ENCODE measurements at regions not wholly inside any gene's neighbourhood (a gene's known extent, or its start where the extent isn't known, plus 50 kb on each side); places are given as distances from the start of the nearest gene placed in this dataset.

- no peaks in the 10 kb centered on the region for H3K27me3 ChIP-seq
- no peak for TF ChIP-seq CTCF (IDR thresholded peaks at IDR 0.05)
- TF ChIP-seq POLR2A (IDR thresholded peaks at IDR 0.05), result no peak
- intact Hi-C loops (cut with DNase I; ENCODE audit: low total_unique reads), result loop anchor here (10.0 kb wide), 1 partner anchor 282 kb away; no protein-coding TSS in a partner anchor
- H3K4me3 ChIP-seq, result no peak overlapping the region
- no peaks in the 10 kb centered on the region for H3K9me3 ChIP-seq
- H3K36me3 ChIP-seq (ENCODE audit: low read depth, missing control alignments), result no peaks in the 10 kb centered on the region
- no peaks in the 10 kb centered on the region for H3K4me1 ChIP-seq
- no peak for DNase-seq
- H3K27ac ChIP-seq, result no peak overlapping the region
These were observed 771.4 kb downstream of the DIAPH3 start for GRCh38 chr13:59392328-59392727.

DNA sequence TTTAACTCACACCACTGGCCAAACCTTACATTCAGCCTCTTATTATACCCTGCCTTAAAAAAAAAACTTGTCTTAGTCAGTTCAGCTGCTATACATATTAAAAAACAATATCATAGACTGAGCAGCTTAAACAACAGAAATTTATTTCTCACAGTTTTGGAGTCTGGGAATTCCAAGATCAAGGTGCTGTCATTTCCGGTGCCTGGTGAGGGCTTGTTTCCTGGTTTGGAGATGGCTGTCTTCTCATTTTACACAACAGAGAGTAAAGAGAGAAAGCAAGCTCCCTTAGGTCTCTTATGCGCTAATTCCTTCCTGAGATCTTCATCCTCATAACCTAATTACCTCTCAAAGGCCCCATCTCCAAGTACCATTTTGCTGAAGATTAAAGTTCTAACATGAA, 769.2 kb downstream of the DIAPH3 start:
- no peaks in the 10 kb centered on the region for H3K36me3 ChIP-seq (ENCODE audit: low read depth, missing control alignments)
- TF ChIP-seq CTCF (IDR thresholded peaks at IDR 0.05) (no peak), POLR2A (IDR thresholded peaks at IDR 0.05) (no peak)
- H3K9me3 ChIP-seq, result no peaks in the 10 kb centered on the region
- H3K4me3 ChIP-seq, result no peak overlapping the region
- intact Hi-C loops (cut with DNase I; ENCODE audit: low total_unique reads), result loop anchor here (10.0 kb wide), 1 partner anchor 280 kb away; no protein-coding TSS in a partner anchor
- no peaks in the 10 kb centered on the region for H3K27me3 ChIP-seq
- no peak for DNase-seq
- WGBS, 2 donors, result 91 to 92% methylated on average over 2 of the region's 2 CpGs
- H3K4me1 ChIP-seq, result no peaks in the 10 kb centered on the region
- no peak overlapping the region for H3K27ac ChIP-seq

DNA sequence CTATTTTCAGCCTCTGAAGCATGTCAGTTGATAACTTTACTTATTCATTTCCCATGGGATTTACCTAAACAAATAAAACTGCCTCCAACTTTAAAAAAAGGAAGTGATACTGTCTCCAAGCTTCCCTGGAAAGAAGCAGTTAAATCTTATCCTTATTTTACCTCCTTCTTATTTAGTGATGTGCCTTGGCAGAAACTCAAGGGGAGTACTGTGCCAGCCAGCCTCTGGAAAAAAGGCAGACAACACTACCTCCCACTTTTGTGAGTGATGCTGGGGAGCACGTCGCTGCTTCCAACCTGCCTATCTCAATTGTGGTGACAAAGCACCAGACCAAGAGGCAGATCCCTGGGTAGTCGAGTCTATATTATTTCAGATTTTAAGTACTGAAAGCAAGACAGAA, 765.6 kb downstream of the DIAPH3 start:
- no peaks in the 10 kb centered on the region for H3K36me3 ChIP-seq (ENCODE audit: low read depth, missing control alignments)
- no peak overlapping the region for H3K27ac ChIP-seq
- 38 to 57% methylated on average over 3 of the region's 3 CpGs for WGBS, 2 donors
- no peak for DNase-seq
- intact Hi-C loops (cut with DNase I; ENCODE audit: low total_unique reads), result loop anchor here (10.0 kb wide), 1 partner anchor 277 kb away; no protein-coding TSS in a partner anchor
- H3K27me3 ChIP-seq, result no peaks in the 10 kb centered on the region
- TF ChIP-seq POLR2A (IDR thresholded peaks at IDR 0.05) (no peak), CTCF (IDR thresholded peaks at IDR 0.05) (no peak)
- H3K9me3 ChIP-seq, result no peaks in the 10 kb centered on the region
- H3K4me1 ChIP-seq, result no peaks in the 10 kb centered on the region
- no peak overlapping the region for H3K4me3 ChIP-seq

DNA sequence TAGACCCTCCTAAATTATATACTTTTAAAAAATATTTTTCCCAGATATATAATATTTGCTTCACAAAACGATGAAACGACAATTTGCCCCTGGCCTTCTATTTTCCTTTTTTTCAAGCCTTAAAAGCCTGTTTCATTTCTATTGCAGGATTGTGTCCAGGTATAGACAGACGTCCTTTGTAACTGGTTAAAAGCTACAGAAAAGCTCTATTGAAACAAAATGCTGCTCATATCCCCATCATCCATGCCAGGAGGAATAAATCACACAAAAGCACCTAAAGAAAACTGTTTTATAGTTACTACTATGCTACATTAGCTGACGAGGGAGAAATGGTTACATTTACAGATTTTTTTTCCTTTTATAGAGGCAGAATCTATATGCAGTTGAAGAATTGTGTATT, 765.1 kb downstream of the DIAPH3 start:
- Histone ChIP-seq H3K36me3 (ENCODE audit: low read depth, missing control alignments) (no peaks in the 10 kb centered on the region), H3K27me3 (no peaks in the 10 kb centered on the region), H3K27ac (no peak overlapping the region), H3K4me3 (no peak overlapping the region), H3K9me3 (no peaks in the 10 kb centered on the region), H3K4me1 (no peaks in the 10 kb centered on the region)
- WGBS, 2 donors, result 63 to 65% methylated on average over 4 of the region's 4 CpGs
- intact Hi-C loops (cut with DNase I; ENCODE audit: low total_unique reads), result loop anchor here (10.0 kb wide), 1 partner anchor 276 kb away; no protein-coding TSS in a partner anchor
- TF ChIP-seq CTCF (IDR thresholded peaks at IDR 0.05) (no peak), POLR2A (IDR thresholded peaks at IDR 0.05) (no peak)
- DNase-seq, result no peak

DNA sequence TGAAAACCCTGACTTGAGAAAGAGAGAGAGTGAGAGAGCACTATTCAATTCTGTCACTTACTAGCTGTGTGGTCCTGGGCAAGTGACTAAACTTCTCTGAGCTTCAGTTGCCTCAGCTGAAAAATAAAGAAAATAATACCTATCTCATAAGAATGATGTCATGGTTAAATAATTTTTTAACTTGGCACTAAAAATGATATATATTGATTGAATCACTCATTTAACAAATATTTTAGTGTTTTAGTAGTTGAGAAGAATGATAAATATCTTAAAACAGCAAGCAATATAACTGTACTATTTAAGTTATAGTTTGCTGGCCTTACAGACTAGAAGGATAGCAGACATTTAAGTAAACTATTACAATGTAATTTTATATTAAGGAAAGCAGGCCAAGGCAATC, 764.2 kb downstream of the DIAPH3 start:
- TF ChIP-seq CTCF (IDR thresholded peaks at IDR 0.05) (no peak), POLR2A (IDR thresholded peaks at IDR 0.05) (no peak)
- Histone ChIP-seq H3K27ac (no peak overlapping the region), H3K9me3 (no peaks in the 10 kb centered on the region), H3K27me3 (no peaks in the 10 kb centered on the region), H3K4me3 (no peak overlapping the region), H3K36me3 (ENCODE audit: low read depth, missing control alignments) (no peaks in the 10 kb centered on the region), H3K4me1 (no peaks in the 10 kb centered on the region)
- no peak for DNase-seq
- intact Hi-C loops (cut with DNase I; ENCODE audit: low total_unique reads), result loop anchor here (10.0 kb wide), 1 partner anchor 275 kb away; no protein-coding TSS in a partner anchor
